ENCODE measurements at regions not wholly inside any gene's neighbourhood (a gene's known extent, or its start where the extent isn't known, plus 50 kb on each side); places are given as distances from the start of the nearest gene placed in this dataset.

- intact Hi-C loops (cut with micrococcal nuclease; ENCODE audit: unreplicated experiment), result no loop called here
- BruUV-seq (replicated peaks), result no TSS peak
- Histone ChIP-seq H3K27me3 (ENCODE audit: insufficient read depth, low read depth) (peaks cover 9% of the 10 kb centered on the region; the same call in 1 of the 2 replicates), H3K27ac (no peak overlapping the region), H3K36me3 (ENCODE audit: low read depth) (no peaks in the 10 kb centered on the region), H3K4me3 (no peak overlapping the region), H4K20me1 (ENCODE audit: insufficient read depth) (no peaks in the 10 kb centered on the region), H3K4me2 (no peak overlapping the region), H2AFZ (no peak overlapping the region), H3K9me3 (ENCODE audit: insufficient read depth, low read depth) (no peaks in the 10 kb centered on the region; the same call in 1 of the 2 replicates), H3K9me2 (ENCODE audit: insufficient read depth) (no peaks in the 10 kb centered on the region), H3F3A (ENCODE audit: insufficient read depth, low read depth) (no peaks in the 10 kb centered on the region), H3K79me2 (ENCODE audit: low read depth) (no peaks in the 10 kb centered on the region), H3K4me1 (replicated peaks; ENCODE audit: insufficient read depth) (no peaks in the 10 kb centered on the region)
- TF ChIP-seq CTCF (conservative IDR thresholded peaks at IDR 0.05), result no peak
- no peak for TF ChIP-seq EZH2 (IDR thresholded peaks at IDR 0.05; ENCODE audit: low read depth)
- ChIA-PET CTCF (no interaction called here), POLR2A (ENCODE audit: unreplicated experiment) (no interaction called here)
- no peak for DNase-seq
These were observed 144.8 kb downstream of the KCNJ2 start for GRCh38 chr17:70314096-70314495.

DNA sequence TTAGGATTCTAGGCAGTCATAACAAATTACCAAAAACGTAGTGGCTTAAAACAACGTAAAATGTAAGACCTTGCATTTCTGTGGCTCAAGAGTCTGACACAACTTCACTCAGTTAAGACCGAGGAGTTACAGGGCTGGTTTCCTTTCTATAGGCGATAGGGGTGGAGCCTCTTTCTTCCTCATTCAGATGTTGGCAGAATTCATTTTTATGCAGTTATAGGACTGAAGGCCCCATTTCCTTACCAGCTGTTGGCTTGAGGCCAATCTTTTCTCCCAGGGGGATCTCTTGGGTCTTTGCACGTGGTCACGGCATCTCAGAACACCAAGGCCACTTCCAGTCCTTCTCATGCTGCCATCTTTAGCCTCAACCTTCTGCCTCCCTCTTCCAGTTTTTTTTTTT, 145.2 kb downstream of the KCNJ2 start:
- TF ChIP-seq CTCF (conservative IDR thresholded peaks at IDR 0.05) (no peak), EZH2 (IDR thresholded peaks at IDR 0.05; ENCODE audit: low read depth) (no peak)
- no peaks in the 10 kb centered on the region for H3K36me3 ChIP-seq (ENCODE audit: low read depth)
- no peak overlapping the region for H3K27ac ChIP-seq
- no peaks in the 10 kb centered on the region for H3K9me2 ChIP-seq (ENCODE audit: insufficient read depth)
- intact Hi-C loops (cut with micrococcal nuclease; ENCODE audit: unreplicated experiment), result no loop called here
- H2AFZ ChIP-seq, result no peak overlapping the region
- peaks cover 9% of the 10 kb centered on the region; the same call in 1 of the 2 replicates for H3K27me3 ChIP-seq (ENCODE audit: insufficient read depth, low read depth)
- ChIA-PET POLR2A (ENCODE audit: unreplicated experiment) (no interaction called here), CTCF (no interaction called here)
- no peaks in the 10 kb centered on the region for H3F3A ChIP-seq (ENCODE audit: insufficient read depth, low read depth)
- no TSS peak for BruUV-seq (replicated peaks)
- H3K4me3 ChIP-seq, result no peak overlapping the region
- no peak overlapping the region for H3K4me2 ChIP-seq
- no peaks in the 10 kb centered on the region; the same call in 1 of the 2 replicates for H3K9me3 ChIP-seq (ENCODE audit: insufficient read depth, low read depth)
- no peaks in the 10 kb centered on the region for H4K20me1 ChIP-seq (ENCODE audit: insufficient read depth)
- H3K4me1 ChIP-seq (replicated peaks; ENCODE audit: insufficient read depth), result no peaks in the 10 kb centered on the region
- H3K79me2 ChIP-seq (ENCODE audit: low read depth), result no peaks in the 10 kb centered on the region
- no peak for DNase-seq

- no peaks in the 10 kb centered on the region for H3K27me3 ChIP-seq (ENCODE audit: insufficient read depth, low read depth)
- no peaks in the 10 kb centered on the region for H3K79me2 ChIP-seq (ENCODE audit: low read depth)
- H3K9me3 ChIP-seq (ENCODE audit: insufficient read depth, low read depth), result no peaks in the 10 kb centered on the region; the same call in 1 of the 2 replicates
- intact Hi-C loops (cut with micrococcal nuclease; ENCODE audit: unreplicated experiment), result no loop called here
- ChIA-PET POLR2A (ENCODE audit: unreplicated experiment) (no interaction called here), CTCF (no interaction called here)
- H3K4me1 ChIP-seq (replicated peaks; ENCODE audit: insufficient read depth), result no peaks in the 10 kb centered on the region
- DNase-seq, result no peak
- H3K27ac ChIP-seq, result no peak overlapping the region
- no peaks in the 10 kb centered on the region for H3K9me2 ChIP-seq (ENCODE audit: insufficient read depth)
- no peaks in the 10 kb centered on the region for H3K36me3 ChIP-seq (ENCODE audit: low read depth)
- H3F3A ChIP-seq (ENCODE audit: insufficient read depth, low read depth), result no peaks in the 10 kb centered on the region
- BruUV-seq (replicated peaks), result no TSS peak
- TF ChIP-seq EZH2 (IDR thresholded peaks at IDR 0.05; ENCODE audit: low read depth) (no peak), CTCF (conservative IDR thresholded peaks at IDR 0.05) (no peak)
- H2AFZ ChIP-seq, result no peak overlapping the region
- no peak overlapping the region for H3K4me2 ChIP-seq
- H4K20me1 ChIP-seq (ENCODE audit: insufficient read depth), result no peaks in the 10 kb centered on the region
- no peak overlapping the region for H3K4me3 ChIP-seq
These were observed 148.1 kb downstream of the KCNJ2 start for GRCh38 chr17:70317421-70317820.

Data from PC-9 (cell line).